ENCODE measurements at regions not wholly inside any gene's neighbourhood (a gene's known extent, or its start where the extent isn't known, plus 50 kb on each side); places are given as distances from the start of the nearest gene placed in this dataset.
A peak's percentile ranks its signal among the peaks of the same experiment; 100 is the strongest.

- no peak for DNase-seq (ENCODE audit: extremely low read depth, low read depth)
Measured at GRCh38 chr3:152555666-152556291, 279.2 kb upstream of the P2RY1 start.

DNA sequence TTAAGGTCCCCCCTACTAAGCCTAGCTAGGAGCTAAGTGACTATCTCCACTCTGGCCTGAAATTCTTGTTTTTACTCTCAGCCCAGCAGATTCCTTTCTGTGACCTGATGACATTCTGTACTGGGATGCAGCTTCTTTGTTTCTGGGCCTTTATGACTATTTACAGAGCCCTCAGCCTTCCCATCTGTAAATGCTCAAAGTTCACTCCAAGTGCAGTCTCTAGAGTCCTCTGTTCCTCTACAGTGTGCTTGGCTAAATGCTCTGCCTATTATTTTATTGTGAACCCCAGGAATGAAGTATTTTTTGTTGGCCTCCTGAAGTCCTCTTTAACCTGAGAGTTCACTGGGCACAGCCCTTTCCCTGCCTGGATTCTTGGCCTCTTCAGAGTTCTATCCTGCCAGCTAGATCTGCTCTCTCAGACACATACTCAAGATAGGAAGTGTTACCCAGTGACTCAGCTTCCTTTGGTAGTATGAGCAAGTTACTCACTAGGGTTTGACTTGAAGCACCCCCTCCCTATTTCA, 278.1 kb upstream of the P2RY1 start:
- TF ChIP-seq CTCF (IDR thresholded peaks at IDR 0.05; ENCODE audit: low read depth, low read length) = no peak
- no peak for DNase-seq (ENCODE audit: extremely low read depth, low read depth)

More at GRCh38 chr3:152555666-152556291, 279.2 kb upstream of the P2RY1 start:
- TF ChIP-seq CTCF (IDR thresholded peaks at IDR 0.05; ENCODE audit: low read depth, low read length) = no peak

DNA sequence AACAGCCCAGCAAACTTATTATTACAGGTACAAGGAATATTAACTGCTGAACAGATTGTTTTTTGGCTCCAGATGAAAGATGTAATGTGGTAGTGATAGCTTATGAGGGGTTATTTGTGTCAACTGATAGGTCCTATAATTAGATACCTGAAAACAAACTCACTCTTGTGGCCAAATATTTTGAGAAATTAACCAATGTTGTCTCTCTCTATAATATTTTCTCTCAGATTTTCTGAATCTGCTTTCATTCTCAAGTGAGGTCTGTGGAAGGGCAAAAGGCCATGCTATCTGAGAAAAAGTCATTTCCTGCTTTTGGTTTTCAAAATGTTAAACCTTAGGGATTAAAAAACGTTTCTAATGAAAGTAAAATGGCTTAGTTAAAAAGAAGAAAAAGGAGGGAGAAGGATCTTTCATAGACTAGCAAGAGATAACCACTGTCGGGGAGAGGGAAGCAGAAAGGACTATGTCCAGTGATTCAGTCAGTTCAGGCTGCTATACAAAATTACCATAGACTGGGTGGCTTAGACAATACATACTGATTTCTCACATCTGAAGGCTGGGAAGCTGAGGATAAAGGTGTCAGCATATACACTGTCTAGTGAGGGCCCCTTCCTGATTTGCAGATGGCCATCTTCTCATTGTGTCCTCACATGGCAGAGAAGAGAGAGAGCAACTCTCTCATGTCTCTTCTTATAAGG, 277.5 kb upstream of the P2RY1 start:
- DNase-seq (ENCODE audit: extremely low read depth, low read depth) = no peak
- TF ChIP-seq CTCF (IDR thresholded peaks at IDR 0.05; ENCODE audit: low read depth, low read length) = no peak

- no peak for DNase-seq (ENCODE audit: extremely low read depth, low read depth)
- no peak for TF ChIP-seq CTCF (IDR thresholded peaks at IDR 0.05; ENCODE audit: low read depth, low read length)
Measured at GRCh38 chr3:152558386-152558785, 276.5 kb upstream of the P2RY1 start.

GRCh38 chr3:152559246-152559645, 275.7 kb upstream of the P2RY1 start:
- TF ChIP-seq CTCF (IDR thresholded peaks at IDR 0.05; ENCODE audit: low read depth, low read length) = no peak
- no peak for DNase-seq (ENCODE audit: extremely low read depth, low read depth)

DNA sequence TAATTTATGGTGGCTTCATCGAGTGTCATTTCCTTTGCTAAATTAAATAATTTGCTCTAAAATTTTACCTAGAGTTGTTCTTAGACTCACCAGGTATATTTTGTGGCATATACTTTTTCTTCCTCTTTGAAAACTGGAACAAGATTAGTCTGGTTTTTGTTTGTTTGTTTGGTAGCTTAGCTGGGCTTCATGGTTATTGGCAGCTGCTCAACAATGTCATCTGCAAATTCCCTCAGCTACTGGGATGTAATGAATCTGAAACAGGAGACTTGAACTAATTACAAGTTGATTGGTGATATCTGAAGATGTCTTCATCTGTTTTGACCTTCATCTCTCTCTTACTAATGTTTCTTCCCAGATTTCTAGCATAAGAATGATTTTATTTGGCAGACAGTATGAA, 270.5 kb upstream of the P2RY1 start:
- no peak for TF ChIP-seq CTCF (IDR thresholded peaks at IDR 0.05; ENCODE audit: low read depth, low read length)
- no peak for DNase-seq (ENCODE audit: extremely low read depth, low read depth)

DNA sequence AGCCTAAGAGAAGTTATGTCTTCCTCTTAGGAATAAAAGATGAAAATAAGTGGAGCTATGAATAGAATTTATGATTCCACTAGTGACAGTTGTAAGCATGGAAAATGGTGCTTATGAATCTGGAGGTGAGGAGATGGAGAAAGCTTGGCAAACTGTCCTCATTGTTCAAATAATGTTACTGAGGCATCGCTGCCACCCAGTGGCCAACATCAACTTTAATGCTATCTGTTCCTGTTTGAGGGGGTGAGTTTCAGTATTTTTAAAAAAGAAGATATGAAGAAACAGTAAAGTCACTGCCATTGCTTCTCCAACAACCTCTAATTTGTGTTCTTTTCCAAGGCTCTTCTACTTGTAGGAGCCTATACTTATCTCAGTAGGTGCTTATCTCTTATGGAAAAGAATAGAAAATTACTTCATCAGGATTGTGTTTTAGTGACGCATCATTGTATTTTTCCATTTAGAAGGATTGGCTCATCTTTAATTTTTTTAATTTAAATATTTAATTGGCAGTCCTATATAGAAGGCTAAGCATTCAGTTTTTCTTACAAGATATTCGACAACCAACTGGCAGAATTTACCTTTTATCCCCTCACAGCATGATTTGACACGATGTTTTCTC, 260.4 kb upstream of the P2RY1 start:
- peak; percentile 51 for TF ChIP-seq CTCF (IDR thresholded peaks at IDR 0.05; ENCODE audit: low read depth, low read length)
- no peak for DNase-seq (ENCODE audit: extremely low read depth, low read depth)

Measured in AG09319 (cell line).